ENCODE measurements at regions not wholly inside any gene's neighbourhood (a gene's known extent, or its start where the extent isn't known, plus 50 kb on each side); places are given as distances from the start of the nearest gene placed in this dataset.

DNA sequence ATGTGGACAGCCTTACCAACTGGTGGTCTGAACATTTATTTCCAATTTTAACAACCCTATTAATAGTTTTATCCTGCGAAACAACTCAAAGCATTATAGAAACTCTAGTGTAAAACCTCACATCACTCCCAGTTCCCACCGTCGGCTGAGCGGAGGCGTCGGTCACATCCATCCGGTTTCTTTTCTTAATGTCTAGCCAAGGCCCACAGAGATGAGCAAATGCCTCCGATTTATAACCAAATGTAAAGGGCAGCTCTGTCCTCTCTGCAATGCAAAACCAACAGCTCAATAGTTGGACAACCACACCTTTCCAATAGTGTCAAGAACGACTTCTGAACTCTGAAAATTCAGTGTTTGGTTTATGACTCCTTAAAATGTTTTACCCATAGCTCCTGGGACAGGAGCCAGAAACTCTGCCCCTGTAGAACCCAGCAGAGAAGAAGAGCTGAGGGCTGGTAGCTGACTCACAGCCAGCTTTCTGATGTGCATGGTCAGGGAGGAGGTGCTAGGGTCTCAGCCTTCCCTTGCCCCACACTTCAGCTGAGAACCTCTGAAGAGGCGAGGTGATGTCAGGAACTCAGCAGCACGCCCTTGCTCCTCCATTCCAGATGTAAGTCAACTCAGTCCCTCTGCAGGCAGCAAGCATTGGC, 90.2 kb upstream of the UQCRFS1 start:
- intact Hi-C loops (cut with DNase I), result no loop called here
- no peaks in the 10 kb centered on the region for H3K36me3 ChIP-seq
- no peaks in the 10 kb centered on the region for H3K9me3 ChIP-seq
- H3K4me3 ChIP-seq, result no peak overlapping the region
- H3K27me3 ChIP-seq, result peaks cover 0 to 18% (median 4%) of the 10 kb centered on the region in 3 donors
- 80 to 85% methylated on average over 11 of the region's 11 CpGs for whole genome bisulfite sequencing, 2 donors
- peak; percentile 34 for DNase-seq
- TF ChIP-seq POLR2A (IDR thresholded peaks at IDR 0.05) (no peak), POLR2AphosphoS5 (IDR thresholded peaks at IDR 0.05) (no peak), EP300 (IDR thresholded peaks at IDR 0.05) (no peak)
- TF ChIP-seq, protein P1, sequence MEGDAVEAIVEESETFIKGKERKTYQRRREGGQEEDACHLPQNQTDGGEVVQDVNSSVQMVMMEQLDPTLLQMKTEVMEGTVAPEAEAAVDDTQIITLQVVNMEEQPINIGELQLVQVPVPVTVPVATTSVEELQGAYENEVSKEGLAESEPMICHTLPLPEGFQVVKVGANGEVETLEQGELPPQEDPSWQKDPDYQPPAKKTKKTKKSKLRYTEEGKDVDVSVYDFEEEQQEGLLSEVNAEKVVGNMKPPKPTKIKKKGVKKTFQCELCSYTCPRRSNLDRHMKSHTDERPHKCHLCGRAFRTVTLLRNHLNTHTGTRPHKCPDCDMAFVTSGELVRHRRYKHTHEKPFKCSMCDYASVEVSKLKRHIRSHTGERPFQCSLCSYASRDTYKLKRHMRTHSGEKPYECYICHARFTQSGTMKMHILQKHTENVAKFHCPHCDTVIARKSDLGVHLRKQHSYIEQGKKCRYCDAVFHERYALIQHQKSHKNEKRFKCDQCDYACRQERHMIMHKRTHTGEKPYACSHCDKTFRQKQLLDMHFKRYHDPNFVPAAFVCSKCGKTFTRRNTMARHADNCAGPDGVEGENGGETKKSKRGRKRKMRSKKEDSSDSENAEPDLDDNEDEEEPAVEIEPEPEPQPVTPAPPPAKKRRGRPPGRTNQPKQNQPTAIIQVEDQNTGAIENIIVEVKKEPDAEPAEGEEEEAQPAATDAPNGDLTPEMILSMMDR (IDR thresholded peaks at IDR 0.05), result no peak
- no peaks in the 10 kb centered on the region for H3K4me1 ChIP-seq
- H3K27ac ChIP-seq, result no peak overlapping the region

DNA sequence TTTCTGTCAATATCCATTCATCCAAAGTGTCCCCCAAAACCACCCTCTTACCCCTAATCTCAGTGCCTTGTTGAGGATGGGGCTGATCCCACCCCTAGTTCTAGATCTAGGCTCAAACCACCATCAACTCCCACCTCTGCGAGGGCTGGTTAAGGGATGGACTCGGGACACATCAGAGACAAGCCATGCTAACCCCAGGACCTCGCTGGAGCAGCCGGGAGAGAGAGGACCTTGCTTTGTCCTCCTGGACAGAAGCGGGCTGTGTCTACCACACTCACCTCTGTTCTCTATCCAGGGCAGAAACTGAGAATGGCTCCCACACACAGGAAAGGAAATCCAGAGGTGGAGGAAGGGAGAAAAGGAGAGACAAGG, 90.8 kb upstream of the UQCRFS1 start:
- intact Hi-C loops (cut with DNase I), result no loop called here
- 80 to 90% methylated on average over 5 of the region's 5 CpGs for WGBS, 2 donors
- DNase-seq, result no peak
- no peaks in the 10 kb centered on the region for H3K36me3 ChIP-seq
- no peaks in the 10 kb centered on the region for H3K9me3 ChIP-seq
- peaks cover 0 to 23% (median 8%) of the 10 kb centered on the region in 3 donors for H3K27me3 ChIP-seq
- H3K27ac ChIP-seq, result no peak overlapping the region
- TF ChIP-seq, protein P1 (IDR thresholded peaks at IDR 0.05), result no peak
- no peak overlapping the region for H3K4me3 ChIP-seq
- no peaks in the 10 kb centered on the region for H3K4me1 ChIP-seq

DNA sequence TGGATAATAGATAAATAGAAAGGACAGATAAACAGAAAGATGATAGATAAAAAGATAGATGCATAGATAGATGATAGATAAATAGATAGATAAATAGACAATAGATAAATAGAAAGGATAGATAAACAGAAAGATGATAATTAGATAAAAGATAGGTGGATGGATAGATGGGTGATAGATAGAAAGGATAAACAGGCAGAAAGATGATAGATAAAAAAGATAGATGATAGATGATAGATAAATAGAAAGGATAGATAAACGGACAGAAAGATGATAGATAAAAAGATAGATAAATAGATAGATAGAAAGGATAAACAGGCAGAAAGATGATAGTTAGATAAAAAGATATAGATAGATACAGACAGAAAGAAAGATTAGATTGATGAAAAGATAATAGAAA, 92.3 kb upstream of the UQCRFS1 start:
- WGBS, 2 donors, result 72 to 80% methylated on average over 1 of the region's 1 CpG

DNA sequence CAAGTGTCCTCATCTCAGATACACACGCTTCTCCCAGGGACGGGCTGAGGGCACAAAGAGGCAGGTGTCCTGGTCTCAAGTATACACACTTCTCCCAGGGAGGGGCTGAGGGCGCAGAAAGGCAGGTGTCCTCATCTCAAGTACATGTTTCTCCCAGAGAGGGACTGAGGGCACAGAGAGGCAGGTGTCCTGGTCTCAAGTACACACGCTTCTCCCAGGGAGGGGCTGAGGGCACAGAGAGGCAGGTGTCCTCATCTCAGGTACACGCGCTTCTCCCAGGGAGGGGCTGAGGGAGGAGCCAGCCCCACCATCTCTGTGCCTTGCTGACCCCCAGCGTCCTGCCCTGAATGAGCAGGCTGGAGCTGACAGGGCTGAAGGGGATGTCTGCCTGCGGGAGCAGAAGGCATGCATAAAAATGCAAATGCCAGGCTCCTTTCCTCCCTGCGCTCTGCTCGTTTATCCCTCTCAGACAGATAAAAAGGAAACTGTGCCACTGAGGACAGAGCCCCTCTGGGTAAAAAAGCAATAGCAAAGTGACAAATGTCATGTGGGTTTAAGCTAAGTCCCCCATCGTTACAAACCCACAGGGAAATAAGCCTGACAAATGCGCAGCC, 96.1 kb upstream of the UQCRFS1 start:
- Histone ChIP-seq H3K9me3 (no peaks in the 10 kb centered on the region), H3K4me3 (no peak overlapping the region), H3K27me3 (peaks cover 0 to 50% (median 8%) of the 10 kb centered on the region in 3 donors), H3K36me3 (no peaks in the 10 kb centered on the region), H3K27ac (no peak overlapping the region), H3K4me1 (no peaks in the 10 kb centered on the region)
- intact Hi-C loops (cut with DNase I), result no loop called here
- DNase-seq, result no peak
- 16 to 17% methylated on average over 12 of the region's 12 CpGs for WGBS, 2 donors
- no peak for TF ChIP-seq POLR2AphosphoS5 (IDR thresholded peaks at IDR 0.05)
- TF ChIP-seq, protein P1 (IDR thresholded peaks at IDR 0.05), result no peak
- no peak for TF ChIP-seq EP300 (IDR thresholded peaks at IDR 0.05)
- no peak for TF ChIP-seq POLR2A (IDR thresholded peaks at IDR 0.05)

More for the DNA sequence above, 92.3 kb upstream of the UQCRFS1 start:
- Histone ChIP-seq H3K27me3 (peaks cover 0 to 39% (median 8%) of the 10 kb centered on the region in 3 donors), H3K27ac (no peak overlapping the region), H3K9me3 (no peaks in the 10 kb centered on the region), H3K4me3 (no peak overlapping the region), H3K4me1 (no peaks in the 10 kb centered on the region), H3K36me3 (no peaks in the 10 kb centered on the region)
- TF ChIP-seq, protein P1 (IDR thresholded peaks at IDR 0.05), result no peak
- TF ChIP-seq POLR2A (IDR thresholded peaks at IDR 0.05) (no peak), POLR2AphosphoS5 (IDR thresholded peaks at IDR 0.05) (no peak), EP300 (IDR thresholded peaks at IDR 0.05) (no peak)
- intact Hi-C loops (cut with DNase I), result no loop called here
- no peak for DNase-seq
